H9 (cell line): ENCODE measurements at regions not wholly inside any gene's neighbourhood (a gene's known extent, or its start where the extent isn't known, plus 50 kb on each side); places are given as distances from the start of the nearest gene placed in this dataset.

Source experiments
- DNase-seq: peaks from one replicate; pipeline ENCODE4 v3.0.0-alpha.2; 2017
- H2AFZ ChIP-seq: one replicate; pipeline ENCODE4 v1.6.1; 2013; ENCODE audit warnings: mild to moderate bottlenecking, low read length, control low read depth, moderate library complexity
- H2AK5ac ChIP-seq: 2 replicates; pipeline ENCODE4 v1.6.1; 2013; ENCODE audit warnings: low read length, control low read depth, mixed read lengths; ENCODE audit not compliant: insufficient read length
- H2BK120ac ChIP-seq: one replicate; pipeline ENCODE4 v1.6.1; 2013; ENCODE audit warnings: low read depth, mild to moderate bottlenecking, low read length, control low read depth, inconsistent platforms; ENCODE audit not compliant: poor library complexity, severe bottlenecking
- H2BK12ac ChIP-seq: 2 replicates; pipeline ENCODE4 v1.6.1; 2013; ENCODE audit warnings: low read length, control low read depth, mixed read lengths, low read depth; ENCODE audit not compliant: insufficient read length
- H2BK15ac ChIP-seq: 2 replicates; pipeline ENCODE4 v1.6.1; 2013; ENCODE audit warnings: low read depth, low read length, control low read depth
- H2BK20ac ChIP-seq: one replicate; pipeline ENCODE4 v1.6.1; 2013; ENCODE audit warnings: low read depth, mild to moderate bottlenecking, low read length, control low read depth, inconsistent platforms; ENCODE audit not compliant: poor library complexity, severe bottlenecking
- H2BK5ac ChIP-seq: 2 replicates; pipeline ENCODE4 v1.6.1; 2013; ENCODE audit warnings: low read length, control low read depth, mixed read lengths; ENCODE audit not compliant: insufficient read length
- H3K14ac ChIP-seq: 2 replicates; pipeline ENCODE4 v1.6.1; 2013; ENCODE audit warnings: low read length, control low read depth; ENCODE audit not compliant: insufficient read depth
- H3K18ac ChIP-seq: 2 replicates; pipeline ENCODE4 v1.6.1; 2013; ENCODE audit warnings: low read depth, mild to moderate bottlenecking, mixed read lengths, low read length, control low read depth; ENCODE audit not compliant: insufficient read length
- H3K23ac ChIP-seq: 2 replicates; pipeline ENCODE4 v1.6.1; 2013; ENCODE audit warnings: low read length, control low read depth, mixed read lengths, low read depth; ENCODE audit not compliant: insufficient read length
- H3K23me2 ChIP-seq: 2 replicates; pipeline ENCODE4 v1.6.1; 2013; ENCODE audit warnings: low read depth, mild to moderate bottlenecking, mixed read lengths, low read length, control low read depth; ENCODE audit not compliant: insufficient read length, poor library complexity, severe bottlenecking
- H3K27ac ChIP-seq: 2 replicates; pipeline ENCODE4 v1.5.1; 2013; ENCODE audit warnings: low read length, control low read depth, mixed read lengths, low read depth; ENCODE audit not compliant: insufficient read length
- H3K27me3 ChIP-seq: 2 replicates; pipeline ENCODE4 v1.6.1; 2013; ENCODE audit warnings: low read length, control low read depth, inconsistent platforms; ENCODE audit not compliant: insufficient read depth
- H3K4ac ChIP-seq: 2 replicates; pipeline ENCODE4 v1.6.1; 2013; ENCODE audit warnings: low read depth, mild to moderate bottlenecking, control low read depth, inconsistent platforms, low read length, moderate library complexity
- H3K4me1 ChIP-seq: 2 replicates; pipeline ENCODE4 v1.6.1; 2013; ENCODE audit warnings: low read length, control low read depth, inconsistent platforms; ENCODE audit not compliant: insufficient read depth
- H3K4me2 ChIP-seq: 2 replicates; pipeline ENCODE4 v1.6.1; 2013; ENCODE audit warnings: low read length, control low read depth, mixed read lengths; ENCODE audit not compliant: insufficient read length, insufficient read depth
- H3K56ac ChIP-seq: 2 replicates; pipeline ENCODE4 v1.6.1; 2013; ENCODE audit warnings: low read depth, mild to moderate bottlenecking, mixed read lengths, low read length, control low read depth; ENCODE audit not compliant: insufficient read length
- H3K79me1 ChIP-seq: 2 replicates; pipeline ENCODE4 v1.6.1; 2013; ENCODE audit warnings: low read depth, mild to moderate bottlenecking, moderate library complexity, low read length, control low read depth, inconsistent platforms; ENCODE audit not compliant: insufficient read depth, poor library complexity, severe bottlenecking
- H3K79me2 ChIP-seq: 2 replicates; pipeline ENCODE4 v1.6.1; 2013; ENCODE audit warnings: low read length, control low read depth, inconsistent platforms; ENCODE audit not compliant: insufficient read depth
- H3K9ac ChIP-seq: 2 replicates; pipeline ENCODE4 v1.6.1; 2013; ENCODE audit warnings: low read length, control low read depth, mixed read lengths; ENCODE audit not compliant: insufficient read length; ENCODE audit errors: extremely low read depth
- H3K9me3 ChIP-seq: one replicate; pipeline ENCODE4 v1.6.1; 2013; ENCODE audit warnings: low read depth, low read length, inconsistent platforms; ENCODE audit not compliant: control insufficient read depth
- H3T11ph ChIP-seq: one replicate; pipeline ENCODE4 v1.6.1; 2013; ENCODE audit warnings: mild to moderate bottlenecking, low read length, control low read depth, inconsistent platforms
- H4K20me1 ChIP-seq: one replicate; pipeline ENCODE4 v1.6.1; 2013; ENCODE audit not compliant: control insufficient read depth, insufficient read length, insufficient read depth
- H4K5ac ChIP-seq: 2 replicates; pipeline ENCODE4 v1.6.1; 2013; ENCODE audit warnings: low read depth, mild to moderate bottlenecking, mixed read lengths, low read length, control low read depth; ENCODE audit not compliant: insufficient read length
- H4K8ac ChIP-seq: replicated peaks from 2 replicates; pipeline ENCODE4 v1.6.1; 2013; ENCODE audit warnings: low read length, control low read depth, mixed read lengths, low read depth; ENCODE audit not compliant: insufficient read length
- H4K91ac ChIP-seq: 2 replicates; pipeline ENCODE4 v1.6.1; 2013; ENCODE audit warnings: low read depth, mild to moderate bottlenecking, moderate library complexity, mixed read lengths, low read length, control low read depth; ENCODE audit not compliant: insufficient read length
- H3K27ac Mint-ChIP-seq, 3 experiments: 2 replicates in 2 of 3; 3 replicates in 1 of 3; pipeline ENCODE4 v1.8.0; 2020 to 2021; ENCODE audit warnings: mixed read lengths in 3 of 3, mild to moderate bottlenecking in 1 of 3, moderate library complexity in 1 of 3
- H3K27me3 Mint-ChIP-seq: 2 replicates; pipeline ENCODE4 v1.8.0; 2021; ENCODE audit warnings: low read depth, mild to moderate bottlenecking, moderate library complexity, mixed read lengths
- H3K36me3 Mint-ChIP-seq, 3 experiments: 2 replicates in 2 of 3; 3 replicates in 1 of 3; pipeline ENCODE4 v1.8.0; 2020 to 2021; ENCODE audit warnings: low read depth in 3 of 3, mixed read lengths in 3 of 3; ENCODE audit not compliant: insufficient read depth in 1 of 3
- H3K4me1 Mint-ChIP-seq, 2 experiments: 2 replicates each; pipeline ENCODE4 v1.8.0; 2020; ENCODE audit warnings: mixed read lengths in 2 of 2
- H3K4me3 Mint-ChIP-seq, 2 experiments: 2 replicates in 1 of 2; 3 replicates in 1 of 2; pipeline ENCODE4 v1.8.0; 2020 to 2021; ENCODE audit warnings: mild to moderate bottlenecking in 2 of 2, mixed read lengths in 2 of 2, moderate library complexity in 1 of 2
- H3K9me3 Mint-ChIP-seq, 2 experiments: 2 replicates in 1 of 2; 3 replicates in 1 of 2; pipeline ENCODE4 v1.8.0; 2020; ENCODE audit warnings: mild to moderate bottlenecking in 2 of 2, mixed read lengths in 2 of 2, moderate library complexity in 1 of 2
- CTCF ChIP-seq: fragments of 200-600 bp; sonication (generic); conservative IDR thresholded peaks from 3 replicates; pipeline ENCODE4 v1.8.0; 2021; ENCODE audit warnings: antibody characterized with exemption, mild to moderate bottlenecking
- WGBS: extraction: QIAGEN DNeasy Blood & Tissue Kit; methylation state at CpG from one replicate; pipeline ENCODE4 v1.1.7; 2013; ENCODE audit warnings: missing lambda C conversion rate, low lambda C conversion rate, mixed read lengths; ENCODE audit not compliant: insufficient read length; ENCODE audit errors: extremely low coverage; 5-methylcytosine and 5-hydroxymethylcytosine counted together

GRCh38 chr3:68360492-68360891 is 571.9 kb downstream of the TAFA4 start:
- Mint-ChIP-seq H3K9me3 (no peaks in the 10 kb centered on the region), H3K36me3 (no peaks in the 10 kb centered on the region), H3K27ac (no peak overlapping the region), H3K4me3 (no peak overlapping the region), H3K4me1 (no peaks in the 10 kb centered on the region), H3K27me3 (no peaks in the 10 kb centered on the region)
- no peak overlapping the region for H2BK5ac ChIP-seq
- H3K27ac ChIP-seq, result no peak overlapping the region
- H3K23me2 ChIP-seq, result no peaks in the 10 kb centered on the region
- no peak overlapping the region for H2AK5ac ChIP-seq
- no peaks in the 10 kb centered on the region for H3K79me2 ChIP-seq
- H3K4me1 ChIP-seq, result no peaks in the 10 kb centered on the region
- no peak overlapping the region for H3K18ac ChIP-seq
- H2BK15ac ChIP-seq, result no peak overlapping the region
- TF ChIP-seq CTCF, result no peak
- no peaks in the 10 kb centered on the region for H4K20me1 ChIP-seq
- H2BK20ac ChIP-seq, result no peak overlapping the region
- H3K9me3 ChIP-seq, result no peaks in the 10 kb centered on the region
- no peaks in the 10 kb centered on the region for H3K27me3 ChIP-seq
- no peak overlapping the region for H3K4ac ChIP-seq
- no peak overlapping the region for H3K14ac ChIP-seq
- WGBS, result no CpG with 5 or more reads among the region's 2 CpGs
- no peak overlapping the region for H3K9ac ChIP-seq
- DNase-seq, result no peak
- H3K56ac ChIP-seq, result no peak overlapping the region
- H4K8ac ChIP-seq, result no peak overlapping the region
- no peak overlapping the region for H4K91ac ChIP-seq
- H4K5ac ChIP-seq, result no peak overlapping the region
- no peaks in the 10 kb centered on the region for H3K79me1 ChIP-seq
- no peak overlapping the region for H3K23ac ChIP-seq
- H2BK12ac ChIP-seq, result no peak overlapping the region
- H3K4me2 ChIP-seq, result no peak overlapping the region
- no peak overlapping the region for H2AFZ ChIP-seq
- no peak overlapping the region for H2BK120ac ChIP-seq
- no peak overlapping the region for H3T11ph ChIP-seq
